ENCODE measurements at regions not wholly inside any gene's neighbourhood (a gene's known extent, or its start where the extent isn't known, plus 50 kb on each side); places are given as distances from the start of the nearest gene placed in this dataset.

- TF ChIP-seq CTCF (conservative IDR thresholded peaks at IDR 0.05) = no peak
- no peak for TF ChIP-seq EZH2 (IDR thresholded peaks at IDR 0.05; ENCODE audit: low read depth)
Observed at GRCh38 chr1:78722947-78723346, 73.3 kb downstream of the IFI44 start.
